ENCODE measurements at regions not wholly inside any gene's neighbourhood (a gene's known extent, or its start where the extent isn't known, plus 50 kb on each side); places are given as distances from the start of the nearest gene placed in this dataset.

- no peak for DNase-seq
These were observed 120.0 kb downstream of the UQCRFS1 start for GRCh38 chr19:29092712-29093552.

GRCh38 chr19:29090783-29091526 lies 122.0 kb downstream of the UQCRFS1 start:
- DNase-seq = no peak

DNA sequence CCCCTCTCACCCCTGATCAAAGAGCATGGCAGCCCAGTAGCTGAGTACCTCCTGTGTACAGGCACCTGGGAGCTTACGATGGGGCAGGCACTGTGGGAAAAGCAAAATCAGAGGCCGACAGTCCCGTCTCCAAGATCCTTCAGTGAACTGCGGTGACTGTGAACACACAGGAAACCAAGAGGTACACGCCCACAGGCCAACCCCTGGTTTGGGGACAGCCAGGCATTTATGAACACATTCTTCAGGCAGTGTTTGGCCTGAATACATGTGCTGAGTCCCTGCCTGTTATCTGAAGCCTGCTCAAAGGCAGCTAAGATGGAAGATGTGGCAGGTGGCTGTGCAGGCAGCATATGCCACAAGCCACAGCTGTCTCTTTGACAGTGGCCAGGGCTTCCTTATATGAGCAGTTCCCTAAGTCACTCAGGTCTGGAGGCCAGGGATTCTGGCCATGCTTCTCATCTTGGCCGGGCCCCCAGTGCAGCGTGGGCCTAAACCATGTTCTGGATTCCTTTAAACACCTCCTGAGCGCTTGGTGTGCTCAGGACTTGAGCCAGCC lies 123.6 kb downstream of the UQCRFS1 start:
- DNase-seq = no peak

DNA sequence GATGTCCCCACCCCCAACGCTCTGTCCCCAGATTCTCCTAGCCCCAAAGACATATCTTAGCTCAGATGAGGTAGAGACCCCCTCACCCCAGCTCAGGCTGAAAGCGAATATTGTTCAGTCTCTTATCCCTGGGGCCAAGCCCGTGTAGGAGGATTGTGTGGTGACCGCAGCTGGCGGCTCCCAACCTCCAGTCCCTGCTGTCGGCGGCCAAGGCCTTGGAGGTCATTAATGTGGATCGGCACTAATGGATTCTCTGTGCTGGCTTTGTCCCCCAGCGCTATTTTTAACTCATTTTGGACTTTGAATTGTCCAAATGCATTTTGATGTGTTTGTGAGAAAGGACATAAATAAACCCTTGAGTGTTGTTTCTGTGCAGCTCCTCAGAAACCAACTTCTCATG lies 124.2 kb downstream of the UQCRFS1 start:
- DNase-seq = no peak

DNA sequence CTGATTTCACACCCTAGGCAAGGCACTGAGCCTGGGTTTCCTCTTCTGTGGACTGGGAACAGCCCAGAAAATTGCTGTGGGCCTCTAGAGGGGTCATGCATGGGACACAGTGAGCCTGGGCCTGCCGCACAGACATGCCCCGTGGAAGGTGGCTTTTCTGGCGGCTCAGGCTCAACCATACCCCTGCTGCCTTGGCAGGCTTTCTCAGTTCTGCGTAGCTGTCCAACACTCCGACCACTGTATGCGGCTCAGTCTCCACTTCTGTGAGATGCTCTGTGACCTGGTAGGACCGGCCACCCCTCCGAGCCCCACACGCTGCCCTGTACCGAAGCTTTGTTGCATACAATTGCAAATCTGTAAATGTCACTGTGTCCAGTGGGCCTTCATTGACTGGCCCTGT lies 126.3 kb downstream of the UQCRFS1 start:
- no peak for DNase-seq

DNA sequence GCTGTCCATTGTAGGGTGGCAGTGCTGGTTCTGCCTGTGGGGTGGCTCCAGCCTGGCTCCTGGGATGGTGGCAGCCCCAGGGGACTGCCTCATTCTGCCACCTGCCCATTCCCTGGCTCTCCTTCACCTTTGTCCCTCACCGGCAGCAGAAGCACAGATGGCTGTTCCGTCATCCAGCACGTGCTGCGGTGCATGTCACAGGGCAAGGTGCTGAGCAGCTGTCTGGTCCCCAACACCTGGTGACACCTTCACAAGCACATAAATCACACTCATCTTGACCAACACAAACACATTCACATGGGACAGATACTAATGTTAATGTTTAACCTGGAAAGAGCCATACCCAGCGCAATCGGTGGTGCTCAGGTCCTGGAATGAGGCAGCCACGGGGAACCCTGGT lies 126.8 kb downstream of the UQCRFS1 start:
- no peak for DNase-seq

DNA sequence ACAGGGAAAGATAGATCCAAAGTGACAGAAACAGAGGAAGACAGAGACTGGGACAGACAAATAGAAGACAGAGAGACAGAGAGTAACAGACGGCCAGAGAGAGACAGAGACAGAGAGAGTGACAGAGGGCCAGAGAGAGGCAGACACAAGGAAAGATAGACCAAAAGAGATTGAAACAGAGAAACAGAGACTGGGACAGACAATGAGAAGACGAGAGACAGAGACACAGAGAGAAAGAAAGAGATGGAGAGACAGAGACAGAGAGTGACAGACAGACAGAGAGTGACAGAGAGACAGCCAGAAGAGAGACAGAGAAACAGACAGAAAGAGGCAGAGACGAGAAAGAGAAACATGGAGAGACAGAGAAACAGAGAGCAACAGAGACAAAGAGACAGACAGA lies 127.3 kb downstream of the UQCRFS1 start:
- no peak for DNase-seq

GRCh38 chr19:29085206-29085605 lies 127.7 kb downstream of the UQCRFS1 start:
- DNase-seq = no peak

- no peak for DNase-seq
These were observed 128.7 kb downstream of the UQCRFS1 start for GRCh38 chr19:29084266-29084665.

GRCh38 chr19:29083863-29084262 lies 129.1 kb downstream of the UQCRFS1 start:
- no peak for DNase-seq

DNA sequence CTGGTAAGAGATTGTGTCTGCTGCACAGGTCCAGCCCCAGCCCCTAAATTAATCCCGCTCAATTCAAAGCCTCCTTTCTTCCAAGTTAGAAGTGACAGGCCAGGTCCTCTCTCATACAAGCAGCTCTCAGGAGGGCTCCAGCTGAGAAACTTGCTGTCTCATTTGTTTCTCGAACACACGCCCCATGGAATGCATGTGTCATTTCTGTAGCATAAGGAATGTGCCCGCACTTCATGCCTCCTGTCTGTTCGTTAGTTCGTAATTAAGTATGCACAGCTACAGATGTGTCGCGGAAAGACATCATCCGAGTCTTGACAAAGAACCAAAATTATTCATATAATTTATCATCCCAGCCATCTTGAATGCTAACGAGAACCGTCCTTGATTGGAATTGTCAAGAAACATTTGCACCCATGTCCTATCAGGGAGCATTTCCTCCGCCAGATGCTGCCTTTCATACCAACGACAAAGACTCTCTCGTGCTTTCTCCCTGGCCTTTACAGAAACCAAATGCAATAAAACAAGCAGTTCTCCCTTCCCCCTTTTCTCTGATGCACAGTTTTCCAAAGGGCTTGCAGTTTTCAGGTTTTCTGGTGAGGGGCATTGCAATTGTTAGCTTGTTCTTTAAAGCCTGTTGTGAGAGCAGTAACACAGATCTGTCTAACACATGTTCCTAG lies 133.5 kb downstream of the UQCRFS1 start:
- DNase-seq = no peak

DNA sequence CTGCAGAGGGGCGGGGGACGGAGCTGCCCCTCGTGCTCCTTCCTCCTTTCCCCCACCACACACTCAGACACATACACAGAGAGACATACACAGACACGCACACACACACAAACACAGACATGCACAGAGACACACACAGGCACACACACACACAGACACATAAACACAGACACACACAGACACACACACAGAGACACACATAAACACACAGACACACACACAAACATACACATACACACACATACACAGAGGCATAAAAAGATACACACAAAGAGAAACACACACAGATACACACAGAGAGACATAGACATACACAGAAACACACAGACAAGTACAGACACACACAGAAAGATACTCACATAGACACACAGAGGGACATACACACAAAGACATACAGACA lies 136.0 kb downstream of the UQCRFS1 start:
- DNase-seq = no peak

DNA sequence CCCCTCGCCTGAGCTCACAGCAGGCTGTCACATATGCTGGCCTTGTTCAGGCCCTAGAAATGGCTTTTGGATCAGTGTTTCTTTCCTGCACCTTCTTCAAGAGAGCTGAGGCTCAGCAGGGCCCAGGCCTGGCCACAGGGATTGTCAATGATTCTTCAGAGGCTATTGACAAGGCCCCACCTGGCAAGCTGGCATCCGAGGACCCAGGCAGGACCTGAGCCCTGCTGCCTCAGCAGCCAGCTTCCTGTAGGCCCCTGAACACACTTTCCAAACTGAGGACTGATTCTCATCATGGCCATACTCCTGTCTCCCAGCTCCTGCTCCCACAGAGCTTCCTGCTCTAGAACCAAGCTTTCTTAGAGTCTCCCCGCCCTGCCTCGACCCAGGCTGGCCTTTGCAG lies 136.8 kb downstream of the UQCRFS1 start:
- DNase-seq = no peak

DNA sequence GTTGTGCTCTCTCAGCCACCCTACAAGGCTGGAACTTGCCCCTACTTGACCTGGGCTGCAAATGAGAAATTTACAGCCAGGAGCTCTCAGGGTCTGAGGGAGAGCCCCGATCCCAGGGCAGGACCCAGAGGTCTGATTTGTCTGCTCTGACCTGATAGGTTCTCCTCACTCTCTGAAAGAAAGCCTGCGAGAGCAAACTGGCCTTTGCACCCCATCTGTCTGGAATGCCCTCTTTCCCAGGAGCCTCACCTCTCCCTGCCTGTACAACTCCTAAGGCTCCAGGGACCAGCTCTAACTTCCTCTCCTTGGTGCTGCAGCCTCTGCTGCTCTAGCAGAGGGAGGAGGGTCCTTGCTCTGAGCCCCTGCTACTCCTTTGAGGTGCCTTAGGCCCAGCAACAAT lies 137.8 kb downstream of the UQCRFS1 start:
- DNase-seq = no peak

GRCh38 chr19:29074579-29074978 lies 138.4 kb downstream of the UQCRFS1 start:
- no peak for DNase-seq

GRCh38 chr19:29067831-29068230 lies 145.1 kb downstream of the UQCRFS1 start:
- no peak for DNase-seq

DNA sequence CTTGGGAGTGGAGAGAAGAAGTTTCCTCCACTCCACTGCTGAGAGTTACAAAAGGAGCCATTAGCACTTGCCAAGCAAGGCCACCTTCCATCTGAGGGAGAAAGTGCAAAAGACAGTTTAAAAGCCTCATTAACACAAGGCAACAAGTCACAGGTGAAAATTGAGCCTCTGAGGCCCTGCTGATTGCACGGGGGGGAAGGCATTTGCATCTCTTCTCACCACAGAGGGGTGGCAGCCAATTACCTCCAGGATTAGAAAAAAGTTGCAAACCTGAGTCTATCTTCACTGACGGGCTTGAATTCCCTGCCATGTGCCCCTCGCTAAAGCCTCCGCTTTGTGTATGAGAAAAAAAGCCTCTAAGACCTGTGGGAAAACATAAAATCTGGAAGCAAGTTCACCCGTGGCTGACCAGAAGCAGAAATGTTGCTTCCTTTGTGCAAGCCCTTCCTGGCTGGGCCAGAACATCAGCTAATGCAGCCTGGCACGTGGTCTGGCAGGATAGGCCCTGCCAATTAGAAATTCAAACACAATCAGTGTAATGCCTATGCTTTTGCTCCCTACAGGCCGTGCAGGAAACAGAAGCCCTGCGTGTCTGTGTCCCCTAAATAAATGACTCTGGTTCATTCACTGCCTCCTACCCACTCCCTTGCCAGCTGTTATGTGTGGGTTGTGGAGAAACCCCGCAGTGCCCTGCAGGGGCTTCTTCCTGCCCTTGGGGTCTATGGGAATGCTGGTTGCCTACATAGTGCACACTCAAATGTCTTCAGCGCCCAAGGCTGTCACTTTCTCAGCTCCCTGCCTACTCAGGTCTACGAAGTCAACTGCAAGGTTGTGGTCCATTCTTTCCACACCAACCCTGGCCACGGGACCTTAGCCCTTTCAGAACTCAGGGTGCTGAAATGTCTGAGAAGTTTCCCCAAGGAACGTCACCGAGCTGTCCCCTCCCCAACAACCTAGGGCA lies 150.2 kb downstream of the UQCRFS1 start:
- DNase-seq = no peak

DNA sequence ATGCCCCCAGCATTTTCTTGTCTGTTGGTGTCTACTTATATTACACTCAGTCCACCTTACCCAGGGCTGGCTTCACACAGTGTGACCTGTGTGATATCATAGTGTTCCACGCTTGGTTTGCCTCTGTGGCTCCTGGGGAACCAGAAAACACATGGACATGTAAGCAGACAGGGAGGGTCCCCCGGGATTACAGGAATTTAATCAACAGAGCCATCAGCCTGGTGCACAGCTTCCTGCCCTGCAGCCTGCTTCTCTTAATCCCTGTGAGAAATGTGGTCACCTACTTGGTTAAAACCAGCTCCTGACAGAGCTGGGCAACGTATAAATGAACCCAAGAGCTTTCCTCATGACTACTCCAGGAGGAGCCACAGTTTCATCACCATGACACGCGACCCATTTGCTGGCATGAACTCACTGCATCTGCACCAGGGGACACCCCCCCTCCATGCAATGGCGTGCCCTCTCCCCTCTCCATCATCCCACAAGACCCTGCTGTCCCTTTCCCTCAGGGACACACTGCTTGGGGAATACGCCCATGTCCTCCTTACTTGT lies 152.1 kb downstream of the UQCRFS1 start:
- peak; percentile 7 for DNase-seq

- DNase-seq = no peak
These were observed 156.4 kb downstream of the UQCRFS1 start for GRCh38 chr19:29056535-29056934.

GRCh38 chr19:29054886-29055675 lies 157.9 kb downstream of the UQCRFS1 start:
- DNase-seq = no peak

GRCh38 chr19:29048873-29049272 lies 164.1 kb downstream of the UQCRFS1 start:
- no peak for DNase-seq
